Neural progenitor cell (in vitro differentiated cells): ENCODE measurements at regions not wholly inside any gene's neighbourhood (a gene's known extent, or its start where the extent isn't known, plus 50 kb on each side); places are given as distances from the start of the nearest gene placed in this dataset.

ENCODE experiments used
- DNase-seq: peaks from one replicate; pipeline ENCODE4 v3.0.0-alpha.2; 2016; ENCODE audit warnings: low spot score
- H2AFZ ChIP-seq: fragments of 200-600 bp; sonication (generic); replicated peaks from 2 replicates; pipeline ENCODE4 v1.6.1; 2016; ENCODE audit warnings: antibody characterized with exemption
- H3F3A ChIP-seq: fragments of 200-600 bp; sonication (generic); 2 replicates; pipeline ENCODE4 v1.6.1; 2016; ENCODE audit warnings: antibody characterized with exemption, low read depth
- H3K27ac ChIP-seq: fragments of 200-600 bp; sonication (generic); 2 replicates; pipeline ENCODE4 v1.5.1; 2016; ENCODE audit warnings: mild to moderate bottlenecking
- H3K27me3 ChIP-seq: fragments of 200-600 bp; sonication (generic); 2 replicates; pipeline ENCODE4 v1.6.1; 2016; ENCODE audit warnings: mild to moderate bottlenecking, moderate library complexity
- H3K36me3 ChIP-seq: fragments of 200-600 bp; sonication (generic); 2 replicates; pipeline ENCODE4 v1.5.1; 2016
- H3K4me1 ChIP-seq: fragments of 200-600 bp; sonication (generic); 2 replicates; pipeline ENCODE4 v1.6.1; 2016; ENCODE audit warnings: mixed run types
- H3K4me2 ChIP-seq: fragments of 200-600 bp; sonication (generic); 2 replicates; pipeline ENCODE4 v1.6.1; 2016
- H3K4me3 ChIP-seq: fragments of 200-600 bp; sonication (generic); 2 replicates; pipeline ENCODE4 v1.5.1; 2016
- H3K79me2 ChIP-seq: fragments of 200-600 bp; sonication (generic); 2 replicates; pipeline ENCODE4 v1.6.1; 2016; ENCODE audit warnings: low read depth
- H3K9ac ChIP-seq: fragments of 200-600 bp; sonication (generic); 2 replicates; pipeline ENCODE4 v1.6.1; 2016
- H3K9me3 ChIP-seq: fragments of 200-600 bp; sonication (generic); 2 replicates; pipeline ENCODE4 v1.5.1; 2016; ENCODE audit warnings: low read depth
- H4K20me1 ChIP-seq: fragments of 200-600 bp; sonication (generic); 2 replicates; pipeline ENCODE4 v1.6.1; 2016; ENCODE audit warnings: low read depth
- H3K27ac Mint-ChIP-seq: 3 replicates; pipeline ENCODE4 v1.8.0; 2021; ENCODE audit warnings: mixed read lengths
- H3K27me3 Mint-ChIP-seq: 2 replicates; pipeline ENCODE4 v1.8.0; 2022; ENCODE audit warnings: low read depth, mild to moderate bottlenecking, inconsistent platforms, moderate library complexity, mixed read lengths; ENCODE audit not compliant: insufficient read depth
- H3K36me3 Mint-ChIP-seq: 3 replicates; pipeline ENCODE4 v1.8.0; 2021; ENCODE audit warnings: mixed read lengths
- H3K4me1 Mint-ChIP-seq: 3 replicates; pipeline ENCODE4 v1.8.0; 2021; ENCODE audit warnings: mixed read lengths
- H3K4me3 Mint-ChIP-seq: 3 replicates; pipeline ENCODE4 v1.8.0; 2021; ENCODE audit warnings: mild to moderate bottlenecking, moderate library complexity, mixed read lengths
- H3K9me3 Mint-ChIP-seq: 3 replicates; pipeline ENCODE4 v1.8.0; 2020; ENCODE audit warnings: mixed read lengths
- EZH2 ChIP-seq: fragments of 200-600 bp; sonication (generic); IDR thresholded peaks from 2 replicates; pipeline ENCODE4 v1.6.1; 2017; ENCODE audit warnings: antibody characterized with exemption, mild to moderate bottlenecking, moderate library complexity
- EZH2phosphoT487 ChIP-seq: fragments of 200-600 bp; sonication (generic); IDR thresholded peaks from 2 replicates; pipeline ENCODE4 v1.6.1; 2017; ENCODE audit warnings: antibody characterized with exemption
- TF ChIP-seq, protein P1 (sequence below): fragments of 200-600 bp; sonication (generic); IDR thresholded peaks from 2 replicates; pipeline ENCODE4 v1.5.1; 2017; ENCODE audit warnings: antibody characterized with exemption, mild to moderate bottlenecking

DNA sequence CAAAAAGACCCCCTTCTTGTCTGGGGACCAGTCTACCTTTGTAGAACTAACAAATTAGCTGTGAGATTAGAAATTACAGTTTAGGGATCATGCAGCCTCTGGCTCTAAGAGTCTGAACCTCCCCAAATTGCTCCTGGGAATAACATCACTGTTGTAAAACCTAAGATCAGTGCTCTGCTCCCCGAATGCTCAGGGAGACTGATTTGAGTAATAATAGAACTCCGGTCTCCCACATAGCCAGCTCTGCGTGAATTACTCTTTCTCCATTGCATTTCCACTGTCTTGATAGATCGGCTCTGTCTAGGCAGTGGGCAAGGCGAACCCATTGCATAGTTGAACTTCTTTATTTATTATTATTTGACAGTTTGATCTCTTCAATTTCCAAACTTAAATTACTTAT, 160.8 kb upstream of the VCX3A start:
- H3K79me2 ChIP-seq = no peaks in the 10 kb centered on the region
- H3K4me3 Mint-ChIP-seq = peak overlapping the region; percentile 8

DNA sequence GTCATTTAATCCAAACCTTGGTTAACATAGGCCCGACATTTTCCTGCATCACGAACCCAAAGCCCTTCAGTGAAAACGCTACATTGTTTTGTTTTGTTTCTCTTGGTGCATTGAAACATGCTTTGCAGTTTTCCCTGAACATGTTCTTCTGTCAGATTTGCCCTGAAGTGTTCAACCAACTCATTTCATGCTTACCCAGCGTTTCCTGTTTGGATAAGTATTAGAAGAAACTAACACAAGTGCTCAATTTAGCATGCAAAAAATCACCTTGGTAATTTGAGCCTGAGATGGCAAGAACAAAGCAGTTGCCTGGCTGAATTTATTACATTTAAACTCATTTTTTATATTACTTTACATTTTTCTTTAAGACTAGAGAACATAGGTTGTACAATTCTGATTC, 160.1 kb upstream of the VCX3A start:
- H3K9me3 Mint-ChIP-seq = peaks cover 5% of the 10 kb centered on the region
- H3K36me3 Mint-ChIP-seq = peaks cover 4% of the 10 kb centered on the region
- no peak overlapping the region for H3K27ac ChIP-seq
- H3K4me2 ChIP-seq = no peak overlapping the region
- H3K36me3 ChIP-seq = no peaks in the 10 kb centered on the region
- H3K79me2 ChIP-seq = no peaks in the 10 kb centered on the region
- H3K4me3 ChIP-seq = no peak overlapping the region
- H3K27me3 Mint-ChIP-seq = no peaks in the 10 kb centered on the region
- H3K9ac ChIP-seq = no peak overlapping the region
- peaks cover 14% of the 10 kb centered on the region for H3K4me1 ChIP-seq
- H3K4me1 Mint-ChIP-seq = peaks cover 37% of the 10 kb centered on the region
- H4K20me1 ChIP-seq = no peaks in the 10 kb centered on the region
- no peaks in the 10 kb centered on the region for H3K9me3 ChIP-seq
- no peaks in the 10 kb centered on the region for H3F3A ChIP-seq
- peak overlapping the region; percentile 43 for H2AFZ ChIP-seq
- H3K27me3 ChIP-seq = no peaks in the 10 kb centered on the region
- DNase-seq = no peak
- H3K27ac Mint-ChIP-seq = peak overlapping the region; percentile 97
- H3K4me3 Mint-ChIP-seq = peak overlapping the region; percentile 15
- TF ChIP-seq EZH2phosphoT487 = no peak
- TF ChIP-seq, protein P1, sequence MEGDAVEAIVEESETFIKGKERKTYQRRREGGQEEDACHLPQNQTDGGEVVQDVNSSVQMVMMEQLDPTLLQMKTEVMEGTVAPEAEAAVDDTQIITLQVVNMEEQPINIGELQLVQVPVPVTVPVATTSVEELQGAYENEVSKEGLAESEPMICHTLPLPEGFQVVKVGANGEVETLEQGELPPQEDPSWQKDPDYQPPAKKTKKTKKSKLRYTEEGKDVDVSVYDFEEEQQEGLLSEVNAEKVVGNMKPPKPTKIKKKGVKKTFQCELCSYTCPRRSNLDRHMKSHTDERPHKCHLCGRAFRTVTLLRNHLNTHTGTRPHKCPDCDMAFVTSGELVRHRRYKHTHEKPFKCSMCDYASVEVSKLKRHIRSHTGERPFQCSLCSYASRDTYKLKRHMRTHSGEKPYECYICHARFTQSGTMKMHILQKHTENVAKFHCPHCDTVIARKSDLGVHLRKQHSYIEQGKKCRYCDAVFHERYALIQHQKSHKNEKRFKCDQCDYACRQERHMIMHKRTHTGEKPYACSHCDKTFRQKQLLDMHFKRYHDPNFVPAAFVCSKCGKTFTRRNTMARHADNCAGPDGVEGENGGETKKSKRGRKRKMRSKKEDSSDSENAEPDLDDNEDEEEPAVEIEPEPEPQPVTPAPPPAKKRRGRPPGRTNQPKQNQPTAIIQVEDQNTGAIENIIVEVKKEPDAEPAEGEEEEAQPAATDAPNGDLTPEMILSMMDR = no peak
- no peak for TF ChIP-seq EZH2

More for the DNA sequence above, 160.8 kb upstream of the VCX3A start:
- peaks cover 4% of the 10 kb centered on the region for H3K36me3 Mint-ChIP-seq
- Histone ChIP-seq H3K9me3 (no peaks in the 10 kb centered on the region), H3K4me3 (no peak overlapping the region), H3K36me3 (no peaks in the 10 kb centered on the region), H3K27me3 (no peaks in the 10 kb centered on the region), H3K4me1 (peaks cover 14% of the 10 kb centered on the region), H2AFZ (no peak overlapping the region), H3F3A (no peaks in the 10 kb centered on the region), H4K20me1 (no peaks in the 10 kb centered on the region), H3K27ac (no peak overlapping the region), H3K9ac (no peak overlapping the region), H3K4me2 (no peak overlapping the region)
- DNase-seq = no peak
- peaks cover 5% of the 10 kb centered on the region for H3K9me3 Mint-ChIP-seq
- H3K27me3 Mint-ChIP-seq = no peaks in the 10 kb centered on the region
- peak overlapping the region; percentile 52 for H3K27ac Mint-ChIP-seq
- TF ChIP-seq EZH2phosphoT487 (no peak), EZH2 (no peak)
- TF ChIP-seq, protein P1 = no peak
- peaks cover 37% of the 10 kb centered on the region for H3K4me1 Mint-ChIP-seq

DNA sequence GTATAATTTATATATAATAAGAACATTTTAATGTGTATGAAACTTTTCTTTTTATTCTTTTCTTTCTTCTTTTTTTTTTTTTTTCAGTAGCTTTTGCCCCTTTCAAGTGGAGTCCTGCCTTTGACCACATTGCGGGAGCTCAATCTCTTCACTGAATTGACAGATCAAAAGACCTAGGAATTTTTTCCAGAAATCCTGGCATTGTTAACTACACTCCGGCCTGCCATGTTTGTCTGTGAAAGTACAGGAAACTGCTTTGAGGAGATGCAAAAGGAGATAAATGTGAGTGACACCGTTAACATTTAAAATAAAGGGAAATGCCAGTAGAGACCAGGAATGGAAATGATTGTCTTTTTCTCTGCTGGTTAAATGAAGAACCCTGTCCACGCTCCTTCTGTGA, 159.3 kb upstream of the VCX3A start:
- no peaks in the 10 kb centered on the region for H4K20me1 ChIP-seq
- no peak overlapping the region for H3K9ac ChIP-seq
- H3K4me2 ChIP-seq = peak overlapping the region; percentile 11
- H3K4me3 ChIP-seq = no peak overlapping the region
- peaks cover 14% of the 10 kb centered on the region for H3K4me1 ChIP-seq
- no peaks in the 10 kb centered on the region for H3K9me3 ChIP-seq
- DNase-seq = peak; percentile 12
- Mint-ChIP-seq H3K36me3 (peaks cover 4% of the 10 kb centered on the region), H3K4me3 (peak overlapping the region; percentile 15), H3K4me1 (peaks cover 37% of the 10 kb centered on the region), H3K27me3 (no peaks in the 10 kb centered on the region), H3K27ac (peak overlapping the region; percentile 97), H3K9me3 (peaks cover 8% of the 10 kb centered on the region)
- no peaks in the 10 kb centered on the region for H3K27me3 ChIP-seq
- TF ChIP-seq, protein P1 = no peak
- TF ChIP-seq EZH2phosphoT487 (no peak), EZH2 (no peak)
- no peaks in the 10 kb centered on the region for H3K36me3 ChIP-seq
- no peak overlapping the region for H2AFZ ChIP-seq
- no peaks in the 10 kb centered on the region for H3K79me2 ChIP-seq
- H3F3A ChIP-seq = no peaks in the 10 kb centered on the region
- peak overlapping the region; percentile 25 for H3K27ac ChIP-seq
